Pancreas (tissue), 10 donors: ENCODE measurements at regions not wholly inside any gene's neighbourhood (a gene's known extent, or its start where the extent isn't known, plus 50 kb on each side); places are given as distances from the start of the nearest gene placed in this dataset.

Source experiments
- ATAC-seq, 4 donors: fragments of 200-7000 bp; cut with Tn5 transposase; one replicate each; pipeline versions ENCODE4 v1.8.0 to v1.9.1; 2020; ENCODE audit warnings: mild to moderate bottlenecking in 4 of 4, moderate library complexity in 4 of 4
- DNase-seq, 6 donors: peaks; one replicate each; pipeline ENCODE4 v3.0.0-alpha.2; 2020
- FAIRE-seq: peaks from 2 replicates; lab custom pipeline; 2012; peaks lifted over from hg19 to GRCh38; lab: Jason Lieb, UNC
- H3K27ac ChIP-seq, 4 donors: fragments of 200-600 bp; sonication (generic); 1 replicate in 3 of 4; 2 replicates in 1 of 4; pipeline versions ENCODE4 v1.5.0 to v1.8.0; 2020
- H3K27me3 ChIP-seq, 4 donors: fragments of 200-600 bp; one replicate each; pipeline ENCODE4 v1.8.0; 2021
- H3K36me3 ChIP-seq, 3 donors: fragments of 200-600 bp; sonication (generic) in 1 of 3; one replicate each; pipeline versions ENCODE4 v1.5.0 to v1.8.0; 2020 to 2021
- H3K4me1 ChIP-seq, 3 donors: fragments of 200-600 bp; one replicate each; pipeline ENCODE4 v1.8.0; 2021
- H3K4me3 ChIP-seq, 4 donors: fragments of 200-600 bp; sonication (generic) in 2 of 4; one replicate each; pipeline versions ENCODE4 v1.5.0 to v1.8.0; 2020 to 2021
- H3K9me3 ChIP-seq, 4 donors: fragments of 200-600 bp; one replicate each; pipeline ENCODE4 v1.8.0; 2021
- WGBS, 2 donors: extraction: QIAGEN DNeasy Blood & Tissue Kit; methylation state at CpG; one replicate each; pipeline ENCODE4 v1.1.7; 2013; 5-methylcytosine and 5-hydroxymethylcytosine counted together
- intact Hi-C, 3 donors: fragments of 100-400 bp; cut with DNase I; formaldehyde crosslinking; loops; one replicate each; pipeline versions ENCODE4 v1.11.1 to v1.14.2; 2022
- TF ChIP-seq, protein P1 (sequence below), 4 donors: fragments of 200-600 bp; sonication (generic) in 3 of 4; IDR thresholded peaks; one replicate each; pipeline versions ENCODE4 v1.5.0 to v1.8.0; 2021; ENCODE audit warnings: antibody characterized with exemption in 4 of 4
- donor health status: healthy with polysubstance abuse.
- donor health status: DM: no; HTN: no; CAD: no; lungs with moderate emphysema.
- donor health status: DM: no; HTN: no; CAD: no.
- donor health status: control.
- donor health status: control.
- donor health status: Bipolar disorder and iron deficiency.
- donor health status: DM: yes; HTN: yes; CAD: no.
- donor health status: DM: no; HTN: no; CAD: no.
- donor health status: DM: no; HTN: no; CAD: no.
- donor health status: DM: yes; HTN: yes; CAD: no.

DNA sequence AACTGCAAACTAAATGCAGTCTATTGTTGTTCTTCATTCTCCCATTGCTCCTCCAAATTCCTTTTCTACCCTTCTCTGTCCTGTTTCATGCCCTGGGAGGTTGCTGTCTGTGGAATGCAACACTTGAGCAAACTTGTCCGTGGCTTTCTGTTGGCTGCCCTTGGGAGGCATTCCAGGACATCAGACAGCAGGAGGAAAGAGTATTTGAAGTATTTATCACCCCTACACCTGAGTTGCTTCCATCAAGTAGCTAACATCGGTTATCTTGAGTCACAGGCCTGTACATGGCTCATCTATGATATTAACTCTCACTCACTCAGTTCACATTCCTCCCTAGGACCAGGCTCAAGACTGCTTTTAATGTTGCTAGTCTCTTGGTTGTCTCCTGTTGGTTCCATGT is 803.4 kb upstream of the CDH6 start:
- intact Hi-C loops: no loop called here
- Histone ChIP-seq H3K4me1 (no peaks in the 10 kb centered on the region), H3K36me3 (no peaks in the 10 kb centered on the region), H3K27me3 (peaks cover 0 to 4% (median 2%) of the 10 kb centered on the region in 4 donors), H3K27ac (no peak overlapping the region), H3K4me3 (no peak overlapping the region), H3K9me3 (no peaks in the 10 kb centered on the region)
- ATAC-seq (no peak), DNase-seq (no peak), FAIRE-seq (no peak)
- TF ChIP-seq, protein P1, sequence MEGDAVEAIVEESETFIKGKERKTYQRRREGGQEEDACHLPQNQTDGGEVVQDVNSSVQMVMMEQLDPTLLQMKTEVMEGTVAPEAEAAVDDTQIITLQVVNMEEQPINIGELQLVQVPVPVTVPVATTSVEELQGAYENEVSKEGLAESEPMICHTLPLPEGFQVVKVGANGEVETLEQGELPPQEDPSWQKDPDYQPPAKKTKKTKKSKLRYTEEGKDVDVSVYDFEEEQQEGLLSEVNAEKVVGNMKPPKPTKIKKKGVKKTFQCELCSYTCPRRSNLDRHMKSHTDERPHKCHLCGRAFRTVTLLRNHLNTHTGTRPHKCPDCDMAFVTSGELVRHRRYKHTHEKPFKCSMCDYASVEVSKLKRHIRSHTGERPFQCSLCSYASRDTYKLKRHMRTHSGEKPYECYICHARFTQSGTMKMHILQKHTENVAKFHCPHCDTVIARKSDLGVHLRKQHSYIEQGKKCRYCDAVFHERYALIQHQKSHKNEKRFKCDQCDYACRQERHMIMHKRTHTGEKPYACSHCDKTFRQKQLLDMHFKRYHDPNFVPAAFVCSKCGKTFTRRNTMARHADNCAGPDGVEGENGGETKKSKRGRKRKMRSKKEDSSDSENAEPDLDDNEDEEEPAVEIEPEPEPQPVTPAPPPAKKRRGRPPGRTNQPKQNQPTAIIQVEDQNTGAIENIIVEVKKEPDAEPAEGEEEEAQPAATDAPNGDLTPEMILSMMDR (IDR thresholded peaks at IDR 0.05): no peak
- WGBS, 2 donors: 5 to 14% methylated on average over 2 of the region's 2 CpGs

DNA sequence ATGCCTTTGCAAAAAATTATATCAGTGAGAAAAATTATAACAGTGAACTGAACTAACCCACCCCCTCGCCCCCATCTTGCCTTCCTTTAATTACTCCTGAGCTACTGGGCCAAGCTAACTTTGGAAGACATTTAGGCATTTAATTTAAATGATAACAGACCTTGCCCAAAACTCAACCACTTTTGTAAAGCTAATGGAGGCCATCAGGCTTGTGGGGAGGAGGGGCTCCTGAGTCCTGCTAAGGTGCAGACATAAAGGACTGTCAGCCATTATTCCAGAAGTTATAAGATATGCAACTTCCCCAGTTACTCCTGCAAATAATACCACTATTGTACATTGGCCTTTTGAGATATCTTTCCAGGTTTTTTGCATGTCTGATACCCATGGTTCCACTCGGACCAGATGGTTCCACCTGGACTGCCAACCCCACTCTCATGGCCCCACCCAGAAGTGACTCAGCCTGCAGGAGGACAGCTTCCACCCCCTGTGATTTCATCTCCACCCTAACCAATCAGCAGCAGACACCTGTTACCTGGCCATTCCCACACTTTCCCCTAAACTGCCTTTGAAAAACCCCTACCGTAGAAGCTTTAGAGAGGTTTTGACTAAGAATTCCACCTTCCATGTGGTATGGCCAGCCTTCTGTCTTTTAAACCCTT is 805.4 kb upstream of the CDH6 start:
- FAIRE-seq: no peak
- peaks cover 0 to 4% (median 0%) of the 10 kb centered on the region in 4 donors for H3K27me3 ChIP-seq
- 39 to 42% methylated on average over 3 of the region's 3 CpGs for WGBS, 2 donors
- TF ChIP-seq, protein P1 (IDR thresholded peaks at IDR 0.05): no peak
- no peak for DNase-seq
- no peaks in the 10 kb centered on the region for H3K4me1 ChIP-seq
- no peak overlapping the region for H3K27ac ChIP-seq
- intact Hi-C loops: no loop called here
- no peaks in the 10 kb centered on the region for H3K9me3 ChIP-seq
- no peak overlapping the region for H3K4me3 ChIP-seq
- H3K36me3 ChIP-seq: no peaks in the 10 kb centered on the region
- ATAC-seq: no peak

DNA sequence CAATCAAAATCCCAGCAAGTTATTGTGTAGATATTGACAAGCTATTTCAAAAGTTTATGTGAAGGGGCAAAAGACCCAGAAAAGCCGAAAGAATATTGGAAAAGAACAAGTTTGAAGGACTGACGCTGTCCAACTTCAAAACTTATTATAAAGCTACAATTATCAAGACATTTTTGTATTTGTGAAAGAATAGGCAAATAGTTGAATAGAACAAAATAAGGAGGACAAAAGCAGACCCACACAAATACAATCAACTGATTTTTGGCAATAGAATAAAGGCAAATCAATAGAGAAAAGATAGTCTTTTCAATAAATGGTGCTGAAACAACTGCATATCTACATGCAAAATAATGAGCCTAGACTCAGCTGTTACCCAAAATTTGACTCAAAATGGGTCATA is 807.7 kb upstream of the CDH6 start:
- TF ChIP-seq, protein P1 (IDR thresholded peaks at IDR 0.05): no peak
- 71 to 80% methylated on average over 2 of the region's 2 CpGs for WGBS, 2 donors
- FAIRE-seq (no peak), ATAC-seq (no peak), DNase-seq (no peak)
- H3K9me3 ChIP-seq: no peaks in the 10 kb centered on the region
- intact Hi-C loops: no loop called here
- no peaks in the 10 kb centered on the region for H3K4me1 ChIP-seq
- no peak overlapping the region for H3K27ac ChIP-seq
- H3K36me3 ChIP-seq: no peaks in the 10 kb centered on the region
- no peak overlapping the region for H3K4me3 ChIP-seq
- H3K27me3 ChIP-seq: peaks cover 0 to 4% (median 0%) of the 10 kb centered on the region in 4 donors

DNA sequence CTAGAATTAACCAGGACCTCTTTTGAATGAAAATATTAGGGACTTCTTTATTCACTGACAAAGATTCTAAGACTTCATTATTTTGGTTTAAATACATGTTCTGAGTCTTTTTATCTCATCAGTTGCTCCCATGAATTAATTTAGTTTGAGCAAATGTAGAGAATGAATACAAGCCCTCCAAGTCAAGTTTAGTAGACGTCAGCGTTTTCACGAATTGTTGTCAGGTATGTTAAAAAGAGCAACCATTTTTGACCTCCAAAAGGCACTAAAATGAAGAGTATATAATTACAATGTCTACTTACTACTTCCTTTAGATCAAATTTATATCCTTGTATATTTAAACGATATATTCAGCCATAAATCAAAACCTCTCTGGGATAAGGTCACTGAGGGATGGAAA is 809.3 kb upstream of the CDH6 start:
- intact Hi-C loops: no loop called here
- DNase-seq: no peak
- no peak for FAIRE-seq
- H3K36me3 ChIP-seq: no peaks in the 10 kb centered on the region
- H3K27me3 ChIP-seq: peaks cover 0 to 4% (median 0%) of the 10 kb centered on the region in 4 donors
- H3K27ac ChIP-seq: no peak overlapping the region
- no peaks in the 10 kb centered on the region for H3K4me1 ChIP-seq
- TF ChIP-seq, protein P1 (IDR thresholded peaks at IDR 0.05): no peak
- no peaks in the 10 kb centered on the region for H3K9me3 ChIP-seq
- no peak for ATAC-seq
- WGBS, 2 donors: 55 to 80% methylated on average over 4 of the region's 4 CpGs
- no peak overlapping the region for H3K4me3 ChIP-seq

DNA sequence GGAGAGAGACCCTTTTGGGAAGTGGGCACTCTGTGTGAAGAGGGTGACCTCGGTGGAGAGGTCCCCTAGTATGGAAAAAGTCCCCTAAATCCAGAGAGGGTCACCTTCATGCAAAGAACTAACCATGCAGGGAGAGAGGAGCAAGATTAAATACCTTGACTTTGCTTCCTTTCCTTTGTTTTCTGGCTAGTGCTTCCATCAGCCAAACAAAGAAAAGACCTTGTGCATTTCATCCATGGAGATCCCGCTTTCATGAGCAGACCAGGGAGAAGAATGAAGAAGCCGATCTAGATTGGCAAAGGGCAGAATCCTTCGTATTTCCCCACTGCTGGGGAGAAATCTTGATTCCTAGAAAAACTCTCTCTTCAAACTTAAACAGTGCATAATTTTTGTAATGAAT is 813.3 kb upstream of the CDH6 start:
- 57 to 63% methylated on average over 4 of the region's 4 CpGs for WGBS, 2 donors
- no peak overlapping the region for H3K4me3 ChIP-seq
- FAIRE-seq: no peak
- H3K4me1 ChIP-seq: no peaks in the 10 kb centered on the region
- no peaks in the 10 kb centered on the region for H3K9me3 ChIP-seq
- no peaks in the 10 kb centered on the region for H3K36me3 ChIP-seq
- ATAC-seq: no peak
- H3K27me3 ChIP-seq: no peaks in the 10 kb centered on the region
- intact Hi-C loops: no loop called here
- TF ChIP-seq, protein P1 (IDR thresholded peaks at IDR 0.05): no peak
- DNase-seq: no peak
- no peak overlapping the region for H3K27ac ChIP-seq
